GM12874 (cell line): ENCODE measurements at regions not wholly inside any gene's neighbourhood (a gene's known extent, or its start where the extent isn't known, plus 50 kb on each side); places are given as distances from the start of the nearest gene placed in this dataset.

ENCODE experiments used
- TF ChIP-seq, protein P1 (sequence below): IDR thresholded peaks from 2 replicates; pipeline ENCODE4 v1.5.1; 2011; ENCODE audit warnings: low read depth, mild to moderate bottlenecking, control low read depth, low read length, moderate library complexity; ENCODE audit not compliant: insufficient read depth

DNA sequence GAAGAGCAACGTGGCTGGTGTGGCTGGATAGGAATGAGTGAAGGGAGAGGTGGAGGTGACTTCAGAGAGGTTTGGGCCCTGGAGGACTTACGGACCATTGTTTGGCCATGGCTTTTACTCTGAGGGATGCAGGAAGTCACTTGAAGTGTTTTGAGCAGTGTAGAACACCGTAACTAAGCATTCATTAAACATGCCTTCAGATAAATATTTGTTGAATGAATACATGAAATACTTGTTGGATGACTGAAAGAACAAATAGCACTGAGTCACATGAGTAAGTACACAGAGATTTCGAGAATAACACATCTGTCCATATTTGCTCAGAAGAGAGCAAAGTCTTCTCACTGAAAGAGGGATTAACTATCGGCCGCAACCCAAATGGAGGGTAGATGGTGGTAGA is 182.7 kb upstream of the SNX19 start:
- TF ChIP-seq, protein P1, sequence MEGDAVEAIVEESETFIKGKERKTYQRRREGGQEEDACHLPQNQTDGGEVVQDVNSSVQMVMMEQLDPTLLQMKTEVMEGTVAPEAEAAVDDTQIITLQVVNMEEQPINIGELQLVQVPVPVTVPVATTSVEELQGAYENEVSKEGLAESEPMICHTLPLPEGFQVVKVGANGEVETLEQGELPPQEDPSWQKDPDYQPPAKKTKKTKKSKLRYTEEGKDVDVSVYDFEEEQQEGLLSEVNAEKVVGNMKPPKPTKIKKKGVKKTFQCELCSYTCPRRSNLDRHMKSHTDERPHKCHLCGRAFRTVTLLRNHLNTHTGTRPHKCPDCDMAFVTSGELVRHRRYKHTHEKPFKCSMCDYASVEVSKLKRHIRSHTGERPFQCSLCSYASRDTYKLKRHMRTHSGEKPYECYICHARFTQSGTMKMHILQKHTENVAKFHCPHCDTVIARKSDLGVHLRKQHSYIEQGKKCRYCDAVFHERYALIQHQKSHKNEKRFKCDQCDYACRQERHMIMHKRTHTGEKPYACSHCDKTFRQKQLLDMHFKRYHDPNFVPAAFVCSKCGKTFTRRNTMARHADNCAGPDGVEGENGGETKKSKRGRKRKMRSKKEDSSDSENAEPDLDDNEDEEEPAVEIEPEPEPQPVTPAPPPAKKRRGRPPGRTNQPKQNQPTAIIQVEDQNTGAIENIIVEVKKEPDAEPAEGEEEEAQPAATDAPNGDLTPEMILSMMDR: no peak

DNA sequence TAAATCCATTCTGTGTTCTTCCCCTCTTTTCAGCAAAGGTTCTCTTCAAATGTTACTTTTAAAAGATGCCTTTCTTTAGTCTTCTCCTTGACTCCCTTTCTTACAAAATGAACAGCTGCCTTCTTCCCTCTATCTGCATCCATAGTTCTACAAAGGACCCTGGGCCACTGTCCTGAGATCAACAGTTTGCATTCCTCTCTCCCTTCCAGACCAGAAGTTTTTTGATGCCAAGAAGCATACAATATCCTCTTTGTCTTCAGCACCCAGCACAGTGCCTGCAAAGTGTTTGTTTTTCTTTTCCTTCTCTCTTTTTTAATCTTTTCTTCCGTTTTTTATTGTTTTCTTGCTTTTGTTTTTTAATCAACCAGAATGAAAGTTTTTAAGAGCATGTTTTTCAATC is 183.5 kb upstream of the SNX19 start:
- TF ChIP-seq, protein P1: no peak

DNA sequence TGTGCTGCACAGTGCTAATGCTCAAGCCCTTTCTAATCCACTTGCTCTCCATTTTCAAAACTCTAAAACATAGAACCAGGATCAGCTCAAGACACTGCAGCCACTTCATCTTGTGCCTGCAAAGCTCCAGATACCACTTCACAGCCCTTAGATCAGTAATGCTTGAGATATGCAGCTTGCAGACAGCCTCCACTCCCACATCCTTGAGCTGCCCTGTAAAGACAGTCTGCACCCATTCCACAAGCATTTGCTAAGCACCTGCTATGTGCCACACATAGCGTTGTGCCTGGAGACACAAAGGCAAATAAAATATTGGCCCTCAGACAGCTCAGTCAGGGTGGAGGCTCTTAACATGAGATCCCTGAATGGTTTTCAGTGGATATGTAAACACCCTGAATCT is 192.5 kb upstream of the SNX19 start:
- TF ChIP-seq, protein P1: no peak

DNA sequence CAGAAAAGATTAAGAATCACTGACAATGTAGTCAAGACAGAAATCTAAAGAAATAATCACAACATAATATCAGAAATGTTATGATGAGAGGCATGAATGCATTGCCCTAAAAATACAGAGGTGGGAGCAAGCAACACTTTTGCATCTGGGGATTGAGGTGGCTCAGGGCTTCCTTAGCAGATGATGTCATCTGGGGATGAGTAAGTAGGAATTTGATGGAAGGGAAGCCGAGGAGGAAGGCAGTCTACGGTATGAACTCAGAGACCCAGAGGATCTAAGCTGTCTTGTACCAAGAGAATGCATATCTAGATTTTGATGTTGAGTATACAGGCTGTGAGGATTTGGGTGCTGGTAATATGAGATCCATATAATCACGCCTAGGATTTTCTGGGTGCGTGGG is 193.0 kb upstream of the SNX19 start:
- TF ChIP-seq, protein P1: no peak

DNA sequence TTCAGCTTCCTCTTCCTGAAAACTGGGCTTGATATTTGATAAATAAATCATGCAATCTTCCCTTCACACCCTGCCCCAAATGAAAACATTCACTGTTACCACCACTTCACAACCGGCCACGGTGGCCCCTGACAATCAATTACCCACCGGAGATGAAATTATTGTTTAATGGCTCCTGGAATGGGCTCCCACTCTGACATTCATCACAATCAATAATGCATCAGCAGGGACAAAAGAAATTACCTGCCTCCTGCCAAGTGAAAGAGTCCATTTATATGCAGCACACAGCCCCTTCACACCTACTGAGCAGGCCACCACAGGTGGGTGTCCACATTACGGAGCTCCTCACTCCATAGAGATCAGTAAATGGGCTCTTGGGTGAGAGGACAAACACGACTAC is 193.5 kb upstream of the SNX19 start:
- TF ChIP-seq, protein P1: no peak

DNA sequence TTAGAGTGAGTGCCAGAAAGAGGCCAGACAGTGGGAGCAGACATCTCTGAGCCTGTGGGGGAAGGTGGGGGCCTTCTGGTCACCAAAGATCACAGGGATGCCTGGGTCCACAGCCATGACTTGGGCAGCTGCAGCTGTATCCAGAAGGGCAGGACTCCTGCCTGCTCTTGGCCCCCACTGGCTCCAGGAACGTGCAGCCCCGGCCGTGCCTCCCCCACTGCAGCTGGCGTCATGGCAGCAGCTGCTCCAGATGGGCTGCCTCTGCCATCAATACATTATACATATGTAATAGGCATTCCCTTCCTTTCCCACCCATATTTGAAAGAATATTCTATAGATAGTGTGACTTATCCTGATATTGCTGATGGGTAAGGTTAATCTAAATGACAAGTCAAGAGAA is 195.5 kb upstream of the SNX19 start:
- TF ChIP-seq, protein P1: no peak

DNA sequence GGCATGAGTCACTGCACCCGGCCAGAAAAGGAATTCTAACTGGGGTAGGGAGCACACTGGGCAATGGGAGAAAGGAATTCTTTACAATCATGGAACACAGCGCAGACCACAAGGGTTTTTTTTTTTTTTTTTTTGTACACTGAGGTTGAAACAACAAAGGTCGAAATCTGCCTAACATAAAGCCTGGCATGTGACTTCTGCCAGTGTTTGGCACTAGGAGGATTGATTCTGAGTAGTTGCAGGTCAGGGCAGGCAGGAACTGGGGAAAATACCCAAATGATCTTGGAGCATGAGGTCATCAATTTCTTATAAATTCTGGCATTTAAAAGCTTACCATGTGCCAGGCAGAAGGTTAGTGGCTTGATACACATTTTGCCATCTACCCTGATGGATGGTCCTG is 202.0 kb upstream of the SNX19 start:
- TF ChIP-seq, protein P1: no peak
